ENCODE measurements at regions not wholly inside any gene's neighbourhood (a gene's known extent, or its start where the extent isn't known, plus 50 kb on each side); places are given as distances from the start of the nearest gene placed in this dataset.

DNA sequence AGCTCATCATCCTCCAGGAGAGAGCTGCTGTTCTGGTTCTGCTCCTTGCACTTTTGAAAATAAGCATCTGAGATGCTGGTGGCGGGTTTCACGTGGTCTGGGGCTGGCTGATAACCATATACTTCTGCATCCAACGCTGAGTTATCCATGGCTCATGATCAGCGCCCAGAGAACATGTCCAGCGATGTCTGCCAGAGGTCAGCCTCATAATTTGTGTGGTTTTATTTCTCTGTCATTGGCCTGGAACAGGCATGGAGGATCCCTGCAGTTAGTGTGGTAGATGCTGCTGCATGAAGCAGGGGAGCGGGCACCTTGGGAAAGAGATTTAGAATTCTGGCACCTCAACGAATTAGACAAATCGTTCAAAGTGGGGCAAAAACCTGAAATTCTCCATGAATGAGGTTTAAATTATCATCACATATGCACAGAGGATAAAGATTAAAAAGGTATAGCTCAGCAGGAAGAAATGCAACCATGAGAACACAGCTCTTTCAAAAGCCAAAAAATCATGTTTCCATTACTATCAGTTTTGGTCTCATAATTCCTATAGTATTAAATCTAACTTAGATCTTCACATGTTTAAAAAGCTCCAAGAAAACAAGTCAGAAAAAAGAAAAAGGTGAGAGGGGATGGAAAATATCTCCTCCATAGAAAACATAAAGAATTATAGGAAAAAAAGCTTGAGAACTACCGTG is 157.2 kb downstream of the SOD2 start:
- TF ChIP-seq, protein P1, sequence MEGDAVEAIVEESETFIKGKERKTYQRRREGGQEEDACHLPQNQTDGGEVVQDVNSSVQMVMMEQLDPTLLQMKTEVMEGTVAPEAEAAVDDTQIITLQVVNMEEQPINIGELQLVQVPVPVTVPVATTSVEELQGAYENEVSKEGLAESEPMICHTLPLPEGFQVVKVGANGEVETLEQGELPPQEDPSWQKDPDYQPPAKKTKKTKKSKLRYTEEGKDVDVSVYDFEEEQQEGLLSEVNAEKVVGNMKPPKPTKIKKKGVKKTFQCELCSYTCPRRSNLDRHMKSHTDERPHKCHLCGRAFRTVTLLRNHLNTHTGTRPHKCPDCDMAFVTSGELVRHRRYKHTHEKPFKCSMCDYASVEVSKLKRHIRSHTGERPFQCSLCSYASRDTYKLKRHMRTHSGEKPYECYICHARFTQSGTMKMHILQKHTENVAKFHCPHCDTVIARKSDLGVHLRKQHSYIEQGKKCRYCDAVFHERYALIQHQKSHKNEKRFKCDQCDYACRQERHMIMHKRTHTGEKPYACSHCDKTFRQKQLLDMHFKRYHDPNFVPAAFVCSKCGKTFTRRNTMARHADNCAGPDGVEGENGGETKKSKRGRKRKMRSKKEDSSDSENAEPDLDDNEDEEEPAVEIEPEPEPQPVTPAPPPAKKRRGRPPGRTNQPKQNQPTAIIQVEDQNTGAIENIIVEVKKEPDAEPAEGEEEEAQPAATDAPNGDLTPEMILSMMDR (IDR thresholded peaks at IDR 0.05): no peak
- no peak for TF ChIP-seq POLR2A (IDR thresholded peaks at IDR 0.05)
- TF ChIP-seq EP300 (IDR thresholded peaks at IDR 0.05): peak in 1 of 2 donors; percentile 20

Measured in tibial nerve (tissue), 4 donors.